HepG2 (cell line): ENCODE measurements at regions not wholly inside any gene's neighbourhood (a gene's known extent, or its start where the extent isn't known, plus 50 kb on each side); places are given as distances from the start of the nearest gene placed in this dataset.
A peak's percentile ranks its signal among the peaks of the same experiment; 100 is the strongest.

Experiments used
- ATAC-seq: fragments of 200-7000 bp; cut with Tn5 transposase; 3 replicates; pipeline ENCODE4 v1.9.1; 2020; ENCODE audit warnings: mild to moderate bottlenecking, moderate library complexity
- BruUV-seq: library from RNA; stranded (reverse); fragments of 400-500 nt; replicated peaks from 2 replicates; lab custom pipeline; 2021; lab: Mats Ljungman, UMichigan
- CTCF ChIA-PET: fragments of 300-600 bp; formaldehyde crosslinking; extraction: SDS; loops from one replicate; lab custom pipeline; 2021; ENCODE audit warnings: low total read pairs, inconsistent platforms, low intra/inter-chr PET ratio; lab: Yijun Ruan, JAX
- POLR2A ChIA-PET: fragments of 350-600 bp; sonication (Branson Sonifier 250); formaldehyde crosslinking; loops from one replicate; lab custom pipeline; 2020; ENCODE audit warnings: antibody characterized with exemption, inconsistent platforms; lab: Yijun Ruan, JAX
- DNase-seq: peaks from one replicate; pipeline ENCODE4 v3.0.0-alpha.2; 2015; ENCODE audit warnings: low spot score
- FAIRE-seq: peaks from 3 replicates; lab custom pipeline; 2011; peaks lifted over from hg19 to GRCh38; lab: Jason Lieb, UNC
- H2AFZ ChIP-seq: one replicate; pipeline ENCODE4 v1.6.1; 2011; ENCODE audit warnings: low read length, inconsistent platforms
- H3K27ac ChIP-seq: fragments of 300-600 bp; 3 replicates; pipeline ENCODE4 v1.8.0; 2011; ENCODE audit warnings: mixed run types, mild to moderate bottlenecking, mixed read lengths, low read length, inconsistent platforms; ENCODE audit not compliant: insufficient read depth; ENCODE audit errors: extremely low read length
- H3K27me3 ChIP-seq, 2 experiments: fragments of 200-600 bp in 1 of 2; 2 replicates in 1 of 2; 3 replicates in 1 of 2; pipeline versions ENCODE4 v1.6.0 to v1.8.0; 2011; ENCODE audit warnings: low read length in 2 of 2, mild to moderate bottlenecking in 2 of 2, moderate library complexity in 2 of 2, inconsistent platforms in 1 of 2; ENCODE audit not compliant: insufficient read depth in 2 of 2, control insufficient read depth in 1 of 2
- H3K36me3 ChIP-seq, 2 experiments: fragments of 200-600 bp in 1 of 2; replicated peaks in 1 of 2; 2 replicates in 1 of 2; 3 replicates in 1 of 2; pipeline versions ENCODE4 v1.5.1 to v1.8.0; 2011; ENCODE audit warnings: low read length in 2 of 2, inconsistent platforms in 1 of 2; ENCODE audit not compliant: insufficient read depth in 2 of 2, control insufficient read depth in 1 of 2
- H3K4me1 ChIP-seq: 2 replicates; pipeline ENCODE4 v1.5.1; 2012; ENCODE audit warnings: low read length, inconsistent platforms; ENCODE audit not compliant: insufficient read depth
- H3K4me2 ChIP-seq: 2 replicates; pipeline ENCODE4 v1.6.0; 2011; ENCODE audit warnings: low read depth, low read length, inconsistent platforms
- H3K4me3 ChIP-seq, 3 experiments: fragments of 200-600 bp in 1 of 3; sonication (generic), shearing (Covaris generic) in 1 of 3; replicated peaks in 1 of 3; 2 replicates each; pipeline ENCODE4 v1.5.1; 2011 to 2016; ENCODE audit warnings: low read length in 3 of 3, inconsistent platforms in 2 of 3, low read depth in 2 of 3, mild to moderate bottlenecking in 2 of 3, control low read depth in 1 of 3, mixed read lengths in 1 of 3; ENCODE audit not compliant: insufficient read depth in 1 of 3
- H3K79me2 ChIP-seq: one replicate; pipeline ENCODE4 v1.6.1; 2011; ENCODE audit warnings: low read length, inconsistent platforms; ENCODE audit not compliant: insufficient read depth
- H3K9ac ChIP-seq: 2 replicates; pipeline ENCODE4 v1.6.0; 2011; ENCODE audit warnings: mild to moderate bottlenecking, low read depth, low read length, inconsistent platforms; ENCODE audit not compliant: insufficient read depth
- H3K9me3 ChIP-seq: 2 replicates; pipeline ENCODE4 v1.5.1; 2012; ENCODE audit warnings: mild to moderate bottlenecking, low read length
- H4K20me1 ChIP-seq: 2 replicates; pipeline ENCODE4 v1.6.0; 2011; ENCODE audit warnings: inconsistent platforms, mild to moderate bottlenecking, low read length, moderate library complexity; ENCODE audit not compliant: insufficient read depth
- ARNT ChIP-seq: fragments of 450-650 bp; IDR thresholded peaks from 2 replicates; pipeline ENCODE4 v1.6.1; 2017
- EHMT2 ChIP-seq: fragments of 200-600 bp; sonication (generic); IDR thresholded peaks from 2 replicates; pipeline ENCODE4 v1.7.0; 2017; ENCODE audit warnings: antibody characterized with exemption, low read depth, low read length, borderline replicate concordance
- ELF3 ChIP-seq: IDR thresholded peaks from 2 replicates; pipeline ENCODE4 v1.6.1; 2016; ENCODE audit warnings: missing genetic modification reagents, missing compliant biosample characterization
- EP300 ChIP-seq, 3 experiments: sonication (generic) in 1 of 3; formaldehyde crosslinking in 1 of 3; IDR thresholded peaks; 2 replicates each; pipeline versions ENCODE4 v1.5.1 to v1.6.1; 2011 to 2020; ENCODE audit warnings: low read depth in 2 of 3, low read length in 2 of 3, borderline replicate concordance in 1 of 3, improper control_type of control experiment in 1 of 3, mild to moderate bottlenecking in 1 of 3, missing genetic modification reagents in 1 of 3, moderate library complexity in 1 of 3
- FLYWCH1 ChIP-seq: sonication (generic); formaldehyde crosslinking; IDR thresholded peaks from 2 replicates; pipeline ENCODE4 v1.8.1; 2023; ENCODE audit warnings: mild to moderate bottlenecking, missing genetic modification reagents
- FOSL2 ChIP-seq: sonication (generic); formaldehyde crosslinking; IDR thresholded peaks from 2 replicates; pipeline ENCODE4 v1.4.0; 2020; ENCODE audit warnings: missing genetic modification reagents
- HMG20A ChIP-seq: IDR thresholded peaks from 2 replicates; pipeline ENCODE4 v1.6.1; 2016; ENCODE audit warnings: borderline replicate concordance
- HNF4A ChIP-seq: sonication (generic); formaldehyde crosslinking; IDR thresholded peaks from 2 replicates; pipeline ENCODE4 v1.4.0; 2020; ENCODE audit warnings: missing genetic modification reagents
- NFE2 ChIP-seq: sonication (generic); formaldehyde crosslinking; IDR thresholded peaks from 2 replicates; pipeline ENCODE4 v1.4.0; 2020; ENCODE audit warnings: missing genetic modification reagents
- SOX5 ChIP-seq: IDR thresholded peaks from 2 replicates; pipeline ENCODE4 v1.6.1; 2016; ENCODE audit warnings: borderline replicate concordance
- TP53 ChIP-seq: sonication (generic); formaldehyde crosslinking; conservative IDR thresholded peaks from 2 replicates; pipeline ENCODE4 v1.4.0; 2020; ENCODE audit warnings: missing genetic modification reagents
- ZBTB42 ChIP-seq: sonication (generic); formaldehyde crosslinking; IDR thresholded peaks from 2 replicates; pipeline ENCODE4 v1.5.0; 2020; ENCODE audit warnings: mild to moderate bottlenecking, missing genetic modification reagents
- ZKSCAN5 ChIP-seq: sonication (generic); formaldehyde crosslinking; IDR thresholded peaks from 2 replicates; pipeline ENCODE4 v1.5.1; 2020; ENCODE audit warnings: mild to moderate bottlenecking, missing genetic modification reagents
- ZNF34 ChIP-seq: sonication (generic); formaldehyde crosslinking; IDR thresholded peaks from 2 replicates; pipeline ENCODE4 v1.4.0; 2020; ENCODE audit warnings: mild to moderate bottlenecking, missing genetic modification reagents, borderline replicate concordance
- ZNF484 ChIP-seq: sonication (generic); formaldehyde crosslinking; IDR thresholded peaks from 2 replicates; pipeline ENCODE4 v1.5.1; 2020; ENCODE audit warnings: mild to moderate bottlenecking, low read depth, missing genetic modification reagents, borderline replicate concordance
- ZNF747 ChIP-seq: sonication (generic); formaldehyde crosslinking; IDR thresholded peaks from 2 replicates; pipeline ENCODE4 v1.8.1; 2023; ENCODE audit warnings: missing genetic modification reagents, mild to moderate bottlenecking, borderline replicate concordance
- WGBS: methylation state at CpG from one replicate; pipeline ENCODE4 v1.1.6; 2017; ENCODE audit warnings: low lambda C conversion rate; 5-methylcytosine and 5-hydroxymethylcytosine counted together
- in situ Hi-C: cut with HindIII; loops from 2 replicates; pipeline ENCODE4 v1.10.0; 2017; ENCODE audit warnings: low pct_unique_long_range_greater_than_20kb; ENCODE audit not compliant: extremely low pct_ligation_motif_present
- intact Hi-C: fragments of 100-400 bp; cut with micrococcal nuclease; formaldehyde crosslinking; loops from one replicate; pipeline ENCODE4 v1.10.0; 2022; ENCODE audit not compliant: unreplicated experiment
- TF ChIP-seq, protein P1 (sequence below): sonication (generic); formaldehyde crosslinking; IDR thresholded peaks from 2 replicates; pipeline ENCODE4 v1.9.0; 2021; ENCODE audit warnings: missing genetic modification reagents, borderline replicate concordance
- TF ChIP-seq, protein P2 (sequence below): IDR thresholded peaks from 2 replicates; pipeline ENCODE4 v1.6.1; 2016
- TF ChIP-seq, protein P3 (sequence below): sonication (generic); formaldehyde crosslinking; IDR thresholded peaks from 2 replicates; pipeline ENCODE4 v1.5.1; 2020; ENCODE audit warnings: mild to moderate bottlenecking, moderate library complexity, missing genetic modification reagents
- TF ChIP-seq, protein P4 (sequence below): sonication (generic); formaldehyde crosslinking; IDR thresholded peaks from 2 replicates; pipeline ENCODE4 v1.8.0; 2023; ENCODE audit warnings: mild to moderate bottlenecking, missing genetic modification reagents

DNA sequence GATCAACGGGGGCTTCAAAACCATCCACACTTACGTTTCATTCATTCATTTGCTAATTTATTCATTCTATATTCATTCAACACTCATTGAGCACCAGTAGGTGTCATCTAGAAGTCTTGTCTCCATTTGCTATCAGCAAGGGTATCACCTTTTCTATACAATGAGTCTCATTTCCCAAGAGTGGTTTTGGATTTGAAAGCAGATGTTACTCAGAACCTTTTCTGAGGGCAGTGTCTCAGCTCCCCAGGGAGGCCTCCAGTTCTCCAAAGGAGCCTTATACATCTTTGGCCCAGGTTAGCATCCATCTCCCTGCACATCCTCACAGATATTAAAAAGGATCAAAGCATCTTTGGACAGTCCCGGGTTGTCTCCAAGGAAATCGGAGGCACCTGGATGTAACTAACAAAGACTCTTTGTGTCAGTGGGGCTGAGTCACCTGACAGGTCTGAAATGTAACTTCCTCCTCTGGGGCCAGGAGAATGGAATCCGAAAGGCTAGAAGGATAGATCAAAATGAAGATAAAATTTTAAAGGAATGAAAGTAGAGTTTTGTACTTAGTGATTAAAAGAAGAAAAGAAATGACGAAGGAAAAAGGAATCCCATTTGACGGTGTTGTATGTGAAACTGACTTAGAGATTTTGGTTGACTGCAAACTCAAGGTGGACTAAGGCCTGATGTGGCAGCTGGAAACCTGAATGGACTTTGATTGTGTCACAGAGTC, 103.0 kb downstream of the VCPKMT start:
- ChIA-PET CTCF (no interaction called here), POLR2A (interaction anchor here (0.8 to 2.5 kb wide), 2 partner anchors 10 to 49 kb away, joined by 3 to 8 read pairs; no protein-coding TSS in a partner anchor)
- peak overlapping the region; percentile 43 for H3K4me2 ChIP-seq
- H3K79me2 ChIP-seq = no peaks in the 10 kb centered on the region
- no peaks in the 10 kb centered on the region for H3K36me3 ChIP-seq
- H3K4me1 ChIP-seq = peaks cover 59% of the 10 kb centered on the region
- no peaks in the 10 kb centered on the region for H3K9me3 ChIP-seq
- no peak overlapping the region for H3K27ac ChIP-seq
- WGBS = 31% methylated on average over 7 of the region's 7 CpGs
- no peak overlapping the region for H3K4me3 ChIP-seq
- DNase-seq (peak; percentile 69), FAIRE-seq (peak; percentile 60), ATAC-seq (0 out of 3 replicates have a peak, but pooled peaks have one; percentile 21)
- in situ Hi-C loops = no loop called here
- H3K27me3 ChIP-seq = no peaks in the 10 kb centered on the region
- H4K20me1 ChIP-seq = no peaks in the 10 kb centered on the region
- intact Hi-C loops = no loop called here
- H2AFZ ChIP-seq = no peak overlapping the region
- BruUV-seq = no TSS peak
- H3K9ac ChIP-seq = no peak overlapping the region
- peak; percentile 64 for TF ChIP-seq ELF3 (CRISPR knock-in tag)
- TF ChIP-seq, protein P1, sequence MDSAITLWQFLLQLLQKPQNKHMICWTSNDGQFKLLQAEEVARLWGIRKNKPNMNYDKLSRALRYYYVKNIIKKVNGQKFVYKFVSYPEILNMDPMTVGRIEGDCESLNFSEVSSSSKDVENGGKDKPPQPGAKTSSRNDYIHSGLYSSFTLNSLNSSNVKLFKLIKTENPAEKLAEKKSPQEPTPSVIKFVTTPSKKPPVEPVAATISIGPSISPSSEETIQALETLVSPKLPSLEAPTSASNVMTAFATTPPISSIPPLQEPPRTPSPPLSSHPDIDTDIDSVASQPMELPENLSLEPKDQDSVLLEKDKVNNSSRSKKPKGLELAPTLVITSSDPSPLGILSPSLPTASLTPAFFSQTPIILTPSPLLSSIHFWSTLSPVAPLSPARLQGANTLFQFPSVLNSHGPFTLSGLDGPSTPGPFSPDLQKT (CRISPR knock-in tag) = no peak
- TF ChIP-seq ZNF747 (CRISPR knock-in tag) = no peak
- TF ChIP-seq ARNT = no peak
- TF ChIP-seq SOX5 (CRISPR knock-in tag) = peak; percentile 28; the same call in 1 of the 2 replicates
- no peak for TF ChIP-seq NFE2 (CRISPR knock-in tag)
- peak; percentile 25; the same call in 1 of the 2 replicates for TF ChIP-seq HNF4A (CRISPR knock-in tag)
- TF ChIP-seq FOSL2 (CRISPR knock-in tag) = peak; percentile 70; the same call in 1 of the 2 replicates
- no peak for TF ChIP-seq ZNF484 (CRISPR knock-in tag)
- TF ChIP-seq ZKSCAN5 (CRISPR knock-in tag) = no peak
- TF ChIP-seq, protein P2, sequence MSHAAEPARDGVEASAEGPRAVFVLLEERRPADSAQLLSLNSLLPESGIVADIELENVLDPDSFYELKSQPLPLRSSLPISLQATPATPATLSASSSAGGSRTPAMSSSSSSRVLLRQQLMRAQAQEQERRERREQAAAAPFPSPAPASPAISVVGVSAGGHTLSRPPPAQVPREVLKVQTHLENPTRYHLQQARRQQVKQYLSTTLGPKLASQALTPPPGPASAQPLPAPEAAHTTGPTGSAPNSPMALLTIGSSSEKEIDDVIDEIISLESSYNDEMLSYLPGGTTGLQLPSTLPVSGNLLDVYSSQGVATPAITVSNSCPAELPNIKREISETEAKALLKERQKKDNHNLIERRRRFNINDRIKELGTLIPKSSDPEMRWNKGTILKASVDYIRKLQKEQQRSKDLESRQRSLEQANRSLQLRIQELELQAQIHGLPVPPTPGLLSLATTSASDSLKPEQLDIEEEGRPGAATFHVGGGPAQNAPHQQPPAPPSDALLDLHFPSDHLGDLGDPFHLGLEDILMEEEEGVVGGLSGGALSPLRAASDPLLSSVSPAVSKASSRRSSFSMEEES (CRISPR knock-in tag) = 0 out of 2 replicates have a peak, but pooled peaks have one; percentile 33
- no peak for TF ChIP-seq TP53 (CRISPR knock-in tag)
- no peak for TF ChIP-seq ZBTB42 (CRISPR knock-in tag)
- TF ChIP-seq, protein P3, sequence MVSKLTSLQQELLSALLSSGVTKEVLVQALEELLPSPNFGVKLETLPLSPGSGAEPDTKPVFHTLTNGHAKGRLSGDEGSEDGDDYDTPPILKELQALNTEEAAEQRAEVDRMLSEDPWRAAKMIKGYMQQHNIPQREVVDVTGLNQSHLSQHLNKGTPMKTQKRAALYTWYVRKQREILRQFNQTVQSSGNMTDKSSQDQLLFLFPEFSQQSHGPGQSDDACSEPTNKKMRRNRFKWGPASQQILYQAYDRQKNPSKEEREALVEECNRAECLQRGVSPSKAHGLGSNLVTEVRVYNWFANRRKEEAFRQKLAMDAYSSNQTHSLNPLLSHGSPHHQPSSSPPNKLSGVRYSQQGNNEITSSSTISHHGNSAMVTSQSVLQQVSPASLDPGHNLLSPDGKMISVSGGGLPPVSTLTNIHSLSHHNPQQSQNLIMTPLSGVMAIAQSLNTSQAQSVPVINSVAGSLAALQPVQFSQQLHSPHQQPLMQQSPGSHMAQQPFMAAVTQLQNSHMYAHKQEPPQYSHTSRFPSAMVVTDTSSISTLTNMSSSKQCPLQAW (CRISPR knock-in tag) = no peak
- peak; percentile 44; the same call in 1 of the 2 replicates for TF ChIP-seq EHMT2
- 0 out of 4 replicates have a peak, but pooled peaks of 1 of the 2 experiments have one; percentile 26 for TF ChIP-seq EP300 (IDR thresholded peaks at IDR 0.05; ENCODE audit: low read depth in 2 of 2, low read length in 2 of 2)
- TF ChIP-seq EP300 (CRISPR knock-in tag; IDR thresholded peaks at IDR 0.05; ENCODE audit: borderline replicate concordance) = no peak
- TF ChIP-seq ZNF34 (CRISPR knock-in tag) = no peak
- no peak for TF ChIP-seq HMG20A (CRISPR knock-in tag)
- TF ChIP-seq FLYWCH1 (CRISPR knock-in tag) = no peak
- TF ChIP-seq, protein P4, sequence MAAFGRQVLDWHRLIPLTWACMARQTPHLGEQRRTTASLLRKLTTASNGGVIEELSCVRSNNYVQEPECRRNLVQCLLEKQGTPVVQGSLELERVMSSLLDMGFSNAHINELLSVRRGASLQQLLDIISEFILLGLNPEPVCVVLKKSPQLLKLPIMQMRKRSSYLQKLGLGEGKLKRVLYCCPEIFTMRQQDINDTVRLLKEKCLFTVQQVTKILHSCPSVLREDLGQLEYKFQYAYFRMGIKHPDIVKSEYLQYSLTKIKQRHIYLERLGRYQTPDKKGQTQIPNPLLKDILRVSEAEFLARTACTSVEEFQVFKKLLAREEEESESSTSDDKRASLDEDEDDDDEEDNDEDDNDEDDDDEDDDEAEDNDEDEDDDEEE (CRISPR knock-in tag) = no peak
